ENCODE measurements at regions not wholly inside any gene's neighbourhood (a gene's known extent, or its start where the extent isn't known, plus 50 kb on each side); places are given as distances from the start of the nearest gene placed in this dataset.

DNA sequence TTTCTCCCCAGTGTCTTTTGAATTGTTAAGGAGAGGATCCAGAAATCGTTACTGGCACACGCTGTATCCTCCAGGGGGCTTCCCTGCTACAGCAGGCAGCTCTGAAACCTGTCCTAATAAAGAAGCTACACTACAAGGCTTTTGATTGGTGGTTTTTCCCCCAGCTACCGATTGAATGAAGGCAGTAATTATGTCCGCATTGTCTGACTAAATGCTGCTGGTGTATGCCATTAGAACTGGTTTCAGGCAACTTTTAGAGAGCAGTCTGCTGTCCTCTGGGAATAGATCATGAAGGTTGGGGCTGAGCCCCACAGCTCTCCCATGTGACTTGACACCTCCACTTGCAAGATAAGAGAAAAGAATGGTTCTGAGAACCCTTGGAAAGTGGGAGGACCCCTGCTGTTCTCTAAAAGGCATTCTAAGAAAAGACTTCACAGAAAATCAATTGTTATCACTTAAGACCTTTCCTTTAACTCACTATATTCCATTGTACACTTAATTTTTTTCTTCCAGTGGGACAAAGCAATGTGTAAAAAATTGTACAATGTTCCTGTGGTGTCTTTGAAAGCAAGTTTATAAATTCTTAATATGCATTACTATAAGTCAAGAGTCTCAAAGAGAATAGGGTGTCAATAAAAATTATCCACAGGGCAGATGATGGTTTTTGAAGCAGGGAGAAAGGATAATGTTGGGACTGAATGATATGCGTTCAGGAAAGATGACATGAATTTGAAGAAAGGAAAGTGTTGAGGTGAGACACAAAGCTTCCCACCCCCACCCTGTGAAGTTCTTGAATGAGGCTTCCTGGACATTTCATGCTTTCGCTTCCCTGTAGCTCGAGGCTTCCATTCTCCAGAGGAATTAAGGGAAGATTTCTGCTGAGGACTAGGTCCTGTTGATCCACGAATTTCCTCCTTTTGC lies 53.0 kb upstream of the DAZL start:
- DNase-seq (ENCODE audit: low read depth): no peak
- Histone ChIP-seq H3K27me3 (ENCODE audit: control insufficient read depth, insufficient read depth, low read length) (no peaks in the 10 kb centered on the region), H3K36me3 (ENCODE audit: control insufficient read depth, insufficient read depth, low read length) (no peaks in the 10 kb centered on the region), H3K4me3 (ENCODE audit: low read depth, low read length) (no peak overlapping the region)
- TF ChIP-seq, protein P1, sequence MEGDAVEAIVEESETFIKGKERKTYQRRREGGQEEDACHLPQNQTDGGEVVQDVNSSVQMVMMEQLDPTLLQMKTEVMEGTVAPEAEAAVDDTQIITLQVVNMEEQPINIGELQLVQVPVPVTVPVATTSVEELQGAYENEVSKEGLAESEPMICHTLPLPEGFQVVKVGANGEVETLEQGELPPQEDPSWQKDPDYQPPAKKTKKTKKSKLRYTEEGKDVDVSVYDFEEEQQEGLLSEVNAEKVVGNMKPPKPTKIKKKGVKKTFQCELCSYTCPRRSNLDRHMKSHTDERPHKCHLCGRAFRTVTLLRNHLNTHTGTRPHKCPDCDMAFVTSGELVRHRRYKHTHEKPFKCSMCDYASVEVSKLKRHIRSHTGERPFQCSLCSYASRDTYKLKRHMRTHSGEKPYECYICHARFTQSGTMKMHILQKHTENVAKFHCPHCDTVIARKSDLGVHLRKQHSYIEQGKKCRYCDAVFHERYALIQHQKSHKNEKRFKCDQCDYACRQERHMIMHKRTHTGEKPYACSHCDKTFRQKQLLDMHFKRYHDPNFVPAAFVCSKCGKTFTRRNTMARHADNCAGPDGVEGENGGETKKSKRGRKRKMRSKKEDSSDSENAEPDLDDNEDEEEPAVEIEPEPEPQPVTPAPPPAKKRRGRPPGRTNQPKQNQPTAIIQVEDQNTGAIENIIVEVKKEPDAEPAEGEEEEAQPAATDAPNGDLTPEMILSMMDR (IDR thresholded peaks at IDR 0.05; ENCODE audit: insufficient read depth, low read depth, low read length): peak; percentile 16; the same call in 1 of the 2 replicates
- ChIA-PET POLR2A (no interaction called here), CTCF (interaction anchor here (1.2 kb wide), 1 partner anchor 13 kb away, joined by 4 read pairs; no protein-coding TSS in a partner anchor)

DNA sequence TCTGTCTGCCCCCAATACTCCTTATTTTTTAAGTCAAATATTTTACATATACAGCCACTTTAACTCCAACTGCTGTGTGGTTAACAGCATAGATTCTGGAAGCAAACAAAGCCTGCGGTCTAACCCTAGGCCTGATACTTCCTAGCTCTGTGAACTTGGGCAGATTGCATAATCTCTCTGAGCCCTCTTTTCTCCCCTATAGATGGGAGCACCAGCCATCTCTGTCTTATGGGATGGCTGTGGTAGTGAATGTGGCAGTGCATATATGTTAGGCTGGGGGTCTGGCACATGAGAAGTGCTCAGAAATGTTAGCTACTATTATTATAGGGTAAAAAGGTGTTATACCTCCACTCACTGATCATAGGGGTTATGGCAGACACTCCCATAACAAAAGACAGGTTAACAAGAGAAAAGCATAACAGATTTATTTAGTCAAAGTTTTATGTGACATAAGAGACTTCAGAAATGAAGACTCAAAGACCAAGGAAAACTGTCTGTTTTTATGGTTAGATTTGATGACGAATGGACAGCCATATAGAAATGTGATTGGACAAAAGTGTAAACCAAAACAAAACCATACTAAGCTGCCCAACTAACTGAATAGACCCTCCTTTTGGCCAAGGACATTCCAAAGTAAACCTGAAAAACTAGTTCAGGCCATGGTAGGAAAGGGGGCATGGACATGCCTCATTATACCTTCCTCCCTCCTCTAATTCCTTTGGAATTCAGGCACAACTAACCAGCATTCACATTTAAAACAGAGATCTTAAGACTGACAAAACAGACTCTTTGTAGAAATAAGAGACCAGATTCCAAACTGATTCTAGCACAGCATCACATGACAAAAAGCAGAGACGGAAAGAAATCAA lies 53.9 kb upstream of the DAZL start:
- Histone ChIP-seq H3K27me3 (ENCODE audit: control insufficient read depth, insufficient read depth, low read length) (no peaks in the 10 kb centered on the region), H3K4me3 (ENCODE audit: low read depth, low read length) (no peak overlapping the region), H3K36me3 (ENCODE audit: control insufficient read depth, insufficient read depth, low read length) (no peaks in the 10 kb centered on the region)
- TF ChIP-seq, protein P1 (IDR thresholded peaks at IDR 0.05; ENCODE audit: insufficient read depth, low read depth, low read length): no peak
- ChIA-PET CTCF (interaction anchor here (1.2 kb wide), 1 partner anchor 12 kb away, joined by 4 read pairs; no protein-coding TSS in a partner anchor), POLR2A (no interaction called here)
- DNase-seq (ENCODE audit: low read depth): no peak

DNA sequence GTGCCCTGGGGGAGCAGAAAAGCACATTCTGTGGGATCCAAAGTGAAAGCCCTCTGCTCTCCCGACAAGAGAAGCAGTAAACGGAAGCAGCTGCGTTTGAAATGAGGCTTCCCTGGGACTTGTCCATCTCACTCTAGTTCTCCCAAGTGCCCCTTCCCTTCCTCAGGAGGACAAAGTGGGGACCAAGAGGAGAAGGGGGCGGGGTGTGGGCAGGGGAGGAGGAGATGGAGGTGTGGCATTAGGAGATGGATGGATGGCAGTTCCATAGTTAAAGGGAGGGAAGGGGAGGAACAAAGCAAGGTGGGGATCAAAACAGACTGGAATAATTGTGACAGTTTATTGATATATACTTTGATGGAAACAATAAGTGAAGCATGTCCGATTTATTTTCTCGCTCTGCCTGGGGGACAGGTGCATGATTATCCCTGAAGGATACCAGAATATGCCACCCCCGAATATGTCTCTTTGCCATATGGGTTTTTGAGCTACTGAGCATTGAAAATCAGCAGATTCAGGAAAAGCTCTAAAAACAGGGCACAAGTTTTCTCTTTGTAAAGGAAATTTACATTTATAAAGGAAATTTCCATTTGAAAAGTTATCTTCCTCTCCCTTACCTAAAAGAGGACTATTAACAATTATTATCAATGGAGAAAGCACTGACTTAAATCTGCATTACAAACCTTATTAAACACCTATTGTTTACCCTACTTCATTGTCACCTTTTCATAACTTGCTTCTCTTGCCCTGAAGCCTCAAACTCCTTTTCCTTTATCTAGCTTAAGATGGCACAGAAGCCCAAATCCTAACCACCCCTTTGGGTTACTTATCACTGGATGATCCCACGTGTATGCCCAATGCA lies 58.9 kb upstream of the DAZL start:
- ChIA-PET CTCF (no interaction called here), POLR2A (no interaction called here)
- no peak for DNase-seq (ENCODE audit: low read depth)
- no peak overlapping the region for H3K4me3 ChIP-seq (ENCODE audit: low read depth, low read length)
- no peaks in the 10 kb centered on the region for H3K36me3 ChIP-seq (ENCODE audit: control insufficient read depth, insufficient read depth, low read length)
- no peaks in the 10 kb centered on the region for H3K27me3 ChIP-seq (ENCODE audit: control insufficient read depth, insufficient read depth, low read length)
- TF ChIP-seq, protein P1 (IDR thresholded peaks at IDR 0.05; ENCODE audit: insufficient read depth, low read depth, low read length): no peak

DNA sequence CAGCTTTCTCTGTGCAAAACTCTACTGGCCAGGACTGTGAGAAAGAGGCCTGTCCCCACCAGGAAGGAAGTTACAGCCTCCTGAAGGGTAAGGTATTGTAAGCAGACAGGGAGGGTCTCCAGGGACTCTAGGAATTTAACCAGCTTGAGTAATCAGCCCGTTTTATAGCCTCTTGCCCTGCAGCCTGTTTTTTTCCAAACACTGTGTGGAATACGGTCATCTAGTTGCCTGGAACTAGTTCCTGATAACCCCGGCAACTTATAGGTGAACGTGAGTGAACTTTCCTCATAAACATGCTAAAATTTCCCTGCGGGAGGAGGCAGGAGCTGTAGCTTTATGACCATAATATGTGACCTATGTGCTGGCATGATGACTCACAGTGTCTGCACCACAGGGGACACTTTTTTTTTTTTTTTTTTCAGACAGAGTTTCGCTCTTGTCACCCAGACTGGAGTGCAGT lies 60.1 kb upstream of the DAZL start:
- Histone ChIP-seq H3K36me3 (ENCODE audit: control insufficient read depth, insufficient read depth, low read length) (no peaks in the 10 kb centered on the region), H3K4me3 (ENCODE audit: low read depth, low read length) (no peak overlapping the region), H3K27me3 (ENCODE audit: control insufficient read depth, insufficient read depth, low read length) (no peaks in the 10 kb centered on the region)
- TF ChIP-seq, protein P1 (IDR thresholded peaks at IDR 0.05; ENCODE audit: insufficient read depth, low read depth, low read length): no peak
- ChIA-PET POLR2A (no interaction called here), CTCF (no interaction called here)
- no peak for DNase-seq (ENCODE audit: low read depth)
